ENCODE measurements at regions not wholly inside any gene's neighbourhood (a gene's known extent, or its start where the extent isn't known, plus 50 kb on each side); places are given as distances from the start of the nearest gene placed in this dataset.

DNA sequence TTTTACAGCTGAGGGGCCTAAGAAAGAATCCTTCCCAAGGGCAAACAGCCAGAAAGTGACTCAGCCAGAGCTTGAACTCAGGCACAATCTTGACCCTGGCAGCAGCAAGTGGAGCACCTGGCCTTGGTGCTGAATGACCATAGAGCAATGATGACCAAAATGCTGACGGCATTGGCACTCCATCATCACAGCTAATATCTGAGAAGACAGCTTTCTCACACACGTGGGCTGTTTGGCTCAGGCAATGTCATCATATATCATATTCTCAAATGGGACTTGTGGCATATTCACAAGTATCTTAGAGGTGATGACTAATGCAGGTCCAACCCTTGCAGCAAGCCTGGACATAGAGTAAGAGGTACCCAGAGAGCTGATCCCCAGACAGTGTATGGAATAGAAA lies 443.9 kb upstream of the MYT1L start:
- TF ChIP-seq TCF4 (CRISPR knock-in tag; IDR thresholded peaks at IDR 0.05; ENCODE audit: borderline replicate concordance) (no peak), GLIS3 (CRISPR knock-in tag; IDR thresholded peaks at IDR 0.05) (no peak), ZFP3 (CRISPR knock-in tag; IDR thresholded peaks at IDR 0.05) (no peak), ISL1 (CRISPR knock-in tag; IDR thresholded peaks at IDR 0.05) (no peak), PPARA (CRISPR knock-in tag; IDR thresholded peaks at IDR 0.05; ENCODE audit: borderline replicate concordance) (no peak), RARB (CRISPR knock-in tag; IDR thresholded peaks at IDR 0.05) (no peak), ZFP30 (CRISPR knock-in tag; IDR thresholded peaks at IDR 0.05) (no peak)
- TF ChIP-seq, protein P1, sequence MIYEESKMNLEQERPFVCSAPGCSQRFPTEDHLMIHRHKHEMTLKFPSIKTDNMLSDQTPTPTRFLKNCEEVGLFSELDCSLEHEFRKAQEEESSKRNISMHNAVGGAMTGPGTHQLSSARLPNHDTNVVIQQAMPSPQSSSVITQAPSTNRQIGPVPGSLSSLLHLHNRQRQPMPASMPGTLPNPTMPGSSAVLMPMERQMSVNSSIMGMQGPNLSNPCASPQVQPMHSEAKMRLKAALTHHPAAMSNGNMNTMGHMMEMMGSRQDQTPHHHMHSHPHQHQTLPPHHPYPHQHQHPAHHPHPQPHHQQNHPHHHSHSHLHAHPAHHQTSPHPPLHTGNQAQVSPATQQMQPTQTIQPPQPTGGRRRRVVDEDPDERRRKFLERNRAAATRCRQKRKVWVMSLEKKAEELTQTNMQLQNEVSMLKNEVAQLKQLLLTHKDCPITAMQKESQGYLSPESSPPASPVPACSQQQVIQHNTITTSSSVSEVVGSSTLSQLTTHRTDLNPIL (CRISPR knock-in tag; IDR thresholded peaks at IDR 0.05; ENCODE audit: low read depth) = no peak

All from SK-N-SH treated with all-trans-retinoic acid at 6 μM for 48 hours (cell line).